ENCODE measurements at regions not wholly inside any gene's neighbourhood (a gene's known extent, or its start where the extent isn't known, plus 50 kb on each side); places are given as distances from the start of the nearest gene placed in this dataset.

- no peak for TF ChIP-seq YY1 (IDR thresholded peaks at IDR 0.05; ENCODE audit: low read depth)
- no peak for TF ChIP-seq USF1 (IDR thresholded peaks at IDR 0.05)
- TF ChIP-seq CEBPB (IDR thresholded peaks at IDR 0.05) = no peak
- TF ChIP-seq EGR1 (IDR thresholded peaks at IDR 0.05) = no peak
- TF ChIP-seq FOXM1 (IDR thresholded peaks at IDR 0.05; ENCODE audit: borderline replicate concordance, low read depth) = no peak
- no peak for TF ChIP-seq REST (IDR thresholded peaks at IDR 0.05; ENCODE audit: low read depth)
Measured at GRCh38 chr1:113293256-113293626, 97.1 kb upstream of the MAGI3 start.

Measured in Ishikawa (cell line).